Muscle of back (tissue), 3 donors: ENCODE measurements at regions not wholly inside any gene's neighbourhood (a gene's known extent, or its start where the extent isn't known, plus 50 kb on each side); places are given as distances from the start of the nearest gene placed in this dataset.
"Not testable (repeated sequence)": the region's sequence is repeated elsewhere in the genome, so short reads cannot be mapped to it uniquely, and the experiment has no call there.

Experiments used
- DNase-seq, 3 donors: peaks; one replicate each; pipeline versions ENCODE4 v3.0.0 to v3.0.0-alpha.2; 2013

GRCh38 chr5:37915097-37915736, 75.4 kb upstream of the GDNF start:
- DNase-seq, result no peak

GRCh38 chr5:37909610-37910266, 69.9 kb upstream of the GDNF start:
- DNase-seq, result not testable (repeated sequence)

- no peak for DNase-seq
These were observed 66.6 kb upstream of the GDNF start for GRCh38 chr5:37906416-37906815.

- no peak for DNase-seq
These were observed 65.4 kb upstream of the GDNF start for GRCh38 chr5:37905230-37905629.

- no peak for DNase-seq
These were observed 62.5 kb upstream of the GDNF start for GRCh38 chr5:37902323-37902722.

GRCh38 chr5:37900692-37901091, 60.9 kb upstream of the GDNF start:
- peak; percentile 26 to 62 (median 40) for DNase-seq

- no peak for DNase-seq
These were observed 59.2 kb upstream of the GDNF start for GRCh38 chr5:37899037-37899436.

GRCh38 chr5:37896159-37896558, 56.3 kb upstream of the GDNF start:
- DNase-seq, result no peak

GRCh38 chr5:37893434-37894134, 53.7 kb upstream of the GDNF start:
- DNase-seq, result peak in 2 of 3 donors; percentile 25 to 49

- peak in 1 of 3 donors; percentile 50 for DNase-seq
These were observed 52.7 kb upstream of the GDNF start for GRCh38 chr5:37892586-37892985.

- no peak for DNase-seq
These were observed 52.0 kb upstream of the GDNF start for GRCh38 chr5:37891832-37892231.

- peak in 1 of 3 donors; percentile 59 for DNase-seq
These were observed 49.9 kb upstream of the GDNF start for GRCh38 chr5:37889612-37890317.
